HepG2 (cell line): ENCODE measurements at regions not wholly inside any gene's neighbourhood (a gene's known extent, or its start where the extent isn't known, plus 50 kb on each side); places are given as distances from the start of the nearest gene placed in this dataset.

Experiments
- ATAC-seq: fragments of 200-7000 bp; cut with Tn5 transposase; 3 replicates; pipeline ENCODE4 v1.9.1; 2020; ENCODE audit warnings: mild to moderate bottlenecking, moderate library complexity
- BruUV-seq: library from RNA; stranded (reverse); fragments of 400-500 nt; replicated peaks from 2 replicates; lab custom pipeline; 2021; lab: Mats Ljungman, UMichigan
- CTCF ChIA-PET: fragments of 300-600 bp; formaldehyde crosslinking; extraction: SDS; loops from one replicate; lab custom pipeline; 2021; ENCODE audit warnings: low total read pairs, inconsistent platforms, low intra/inter-chr PET ratio; lab: Yijun Ruan, JAX
- POLR2A ChIA-PET: fragments of 350-600 bp; sonication (Branson Sonifier 250); formaldehyde crosslinking; loops from one replicate; lab custom pipeline; 2020; ENCODE audit warnings: antibody characterized with exemption, inconsistent platforms; lab: Yijun Ruan, JAX
- DNase-seq: peaks from one replicate; pipeline ENCODE4 v3.0.0-alpha.2; 2015; ENCODE audit warnings: low spot score
- FAIRE-seq: peaks from 3 replicates; lab custom pipeline; 2011; peaks lifted over from hg19 to GRCh38; lab: Jason Lieb, UNC
- H2AFZ ChIP-seq: one replicate; pipeline ENCODE4 v1.6.1; 2011; ENCODE audit warnings: low read length, inconsistent platforms
- H3K27ac ChIP-seq: fragments of 300-600 bp; 3 replicates; pipeline ENCODE4 v1.8.0; 2011; ENCODE audit warnings: mixed run types, mild to moderate bottlenecking, mixed read lengths, low read length, inconsistent platforms; ENCODE audit not compliant: insufficient read depth; ENCODE audit errors: extremely low read length
- H3K27me3 ChIP-seq, 2 experiments: fragments of 200-600 bp in 1 of 2; 2 replicates in 1 of 2; 3 replicates in 1 of 2; pipeline versions ENCODE4 v1.6.0 to v1.8.0; 2011; ENCODE audit warnings: low read length in 2 of 2, mild to moderate bottlenecking in 2 of 2, moderate library complexity in 2 of 2, inconsistent platforms in 1 of 2; ENCODE audit not compliant: insufficient read depth in 2 of 2, control insufficient read depth in 1 of 2
- H3K36me3 ChIP-seq, 2 experiments: fragments of 200-600 bp in 1 of 2; replicated peaks in 1 of 2; 2 replicates in 1 of 2; 3 replicates in 1 of 2; pipeline versions ENCODE4 v1.5.1 to v1.8.0; 2011; ENCODE audit warnings: low read length in 2 of 2, inconsistent platforms in 1 of 2; ENCODE audit not compliant: insufficient read depth in 2 of 2, control insufficient read depth in 1 of 2
- H3K4me1 ChIP-seq: 2 replicates; pipeline ENCODE4 v1.5.1; 2012; ENCODE audit warnings: low read length, inconsistent platforms; ENCODE audit not compliant: insufficient read depth
- H3K4me2 ChIP-seq: 2 replicates; pipeline ENCODE4 v1.6.0; 2011; ENCODE audit warnings: low read depth, low read length, inconsistent platforms
- H3K4me3 ChIP-seq, 3 experiments: fragments of 200-600 bp in 1 of 3; sonication (generic), shearing (Covaris generic) in 1 of 3; replicated peaks in 1 of 3; 2 replicates each; pipeline ENCODE4 v1.5.1; 2011 to 2016; ENCODE audit warnings: low read length in 3 of 3, inconsistent platforms in 2 of 3, low read depth in 2 of 3, mild to moderate bottlenecking in 2 of 3, control low read depth in 1 of 3, mixed read lengths in 1 of 3; ENCODE audit not compliant: insufficient read depth in 1 of 3
- H3K79me2 ChIP-seq: one replicate; pipeline ENCODE4 v1.6.1; 2011; ENCODE audit warnings: low read length, inconsistent platforms; ENCODE audit not compliant: insufficient read depth
- H3K9ac ChIP-seq: 2 replicates; pipeline ENCODE4 v1.6.0; 2011; ENCODE audit warnings: mild to moderate bottlenecking, low read depth, low read length, inconsistent platforms; ENCODE audit not compliant: insufficient read depth
- H3K9me3 ChIP-seq: 2 replicates; pipeline ENCODE4 v1.5.1; 2012; ENCODE audit warnings: mild to moderate bottlenecking, low read length
- H4K20me1 ChIP-seq: 2 replicates; pipeline ENCODE4 v1.6.0; 2011; ENCODE audit warnings: inconsistent platforms, mild to moderate bottlenecking, low read length, moderate library complexity; ENCODE audit not compliant: insufficient read depth
- ELF1 ChIP-seq: sonication (generic); formaldehyde crosslinking; IDR thresholded peaks from 2 replicates; pipeline ENCODE4 v1.4.0; 2020; ENCODE audit warnings: missing genetic modification reagents
- FOXK2 ChIP-seq: fragments of 450-650 bp; IDR thresholded peaks from 2 replicates; pipeline ENCODE4 v1.6.1; 2016
- FOXP4 ChIP-seq: sonication (generic); formaldehyde crosslinking; IDR thresholded peaks from 2 replicates; pipeline ENCODE4 v1.4.0; 2020; ENCODE audit warnings: missing genetic modification reagents
- GABPA ChIP-seq, 2 experiments: IDR thresholded peaks; 2 replicates each; pipeline ENCODE4 v1.6.1; 2011 to 2016; ENCODE audit warnings: low read depth in 2 of 2, low read length in 1 of 2, missing biosample characterization in 1 of 2, missing genetic modification characterization in 1 of 2
- KAT2B ChIP-seq: fragments of 150-350 bp; IDR thresholded peaks from 2 replicates; pipeline ENCODE4 v1.6.1; 2014; ENCODE audit warnings: low read depth, low read length, borderline replicate concordance
- RBM39 ChIP-seq: fragments of 200-400 bp; formaldehyde crosslinking; IDR thresholded peaks from one replicate; pipeline ENCODE4 v1.6.1; 2018; ENCODE audit warnings: antibody characterized with exemption, mild to moderate bottlenecking, low read depth, low read length; ENCODE audit not compliant: poor library complexity, severe bottlenecking
- TBP ChIP-seq: sonication (generic); formaldehyde crosslinking; IDR thresholded peaks from 2 replicates; pipeline ENCODE4 v1.5.0; 2020; ENCODE audit warnings: missing genetic modification reagents
- TEAD3 ChIP-seq: optimal IDR thresholded peaks from 2 replicates; pipeline ENCODE3; 2016; ENCODE audit warnings: borderline replicate concordance
- THRA ChIP-seq: sonication (generic); formaldehyde crosslinking; IDR thresholded peaks from 2 replicates; pipeline ENCODE4 v1.4.0; 2020; ENCODE audit warnings: missing genetic modification reagents, borderline replicate concordance
- ZBTB10 ChIP-seq: sonication (generic); formaldehyde crosslinking; IDR thresholded peaks from 2 replicates; pipeline ENCODE4 v1.4.0; 2020; ENCODE audit warnings: missing genetic modification reagents, borderline replicate concordance
- ZNF136 ChIP-seq: sonication (generic); formaldehyde crosslinking; IDR thresholded peaks from 2 replicates; pipeline ENCODE4 v1.8.1; 2022; ENCODE audit warnings: low read depth, mild to moderate bottlenecking, moderate library complexity, missing genetic modification reagents
- ZNF20 ChIP-seq: sonication (generic); formaldehyde crosslinking; IDR thresholded peaks from 2 replicates; pipeline ENCODE4 v1.4.0; 2020; ENCODE audit warnings: mild to moderate bottlenecking, moderate library complexity, missing genetic modification reagents
- ZNF282 ChIP-seq: fragments of 450-650 bp; IDR thresholded peaks from 2 replicates; pipeline ENCODE4 v1.6.1; 2018; ENCODE audit not compliant: partially characterized antibody
- ZNF430 ChIP-seq: sonication (generic); formaldehyde crosslinking; IDR thresholded peaks from 2 replicates; pipeline ENCODE4 v1.9.0; 2021; ENCODE audit warnings: mild to moderate bottlenecking, missing genetic modification reagents
- ZNF501 ChIP-seq: sonication (generic); formaldehyde crosslinking; IDR thresholded peaks from 2 replicates; pipeline ENCODE4 v1.5.1; 2020; ENCODE audit warnings: mild to moderate bottlenecking, moderate library complexity, missing genetic modification reagents
- ZNF576 ChIP-seq: sonication (generic); formaldehyde crosslinking; IDR thresholded peaks from 2 replicates; pipeline ENCODE4 v1.4.0; 2020; ENCODE audit warnings: mild to moderate bottlenecking, missing genetic modification reagents
- ZSCAN20 ChIP-seq: sonication (generic); formaldehyde crosslinking; IDR thresholded peaks from 2 replicates; pipeline ENCODE4 v1.4.0; 2020; ENCODE audit warnings: missing genetic modification reagents, mild to moderate bottlenecking, borderline replicate concordance
- ZSCAN9 ChIP-seq: IDR thresholded peaks from 2 replicates; pipeline ENCODE4 v1.6.1; 2016; ENCODE audit warnings: borderline replicate concordance
- WGBS: methylation state at CpG from one replicate; pipeline ENCODE4 v1.1.6; 2017; ENCODE audit warnings: low lambda C conversion rate; 5-methylcytosine and 5-hydroxymethylcytosine counted together
- in situ Hi-C: cut with HindIII; loops from 2 replicates; pipeline ENCODE4 v1.10.0; 2017; ENCODE audit warnings: low pct_unique_long_range_greater_than_20kb; ENCODE audit not compliant: extremely low pct_ligation_motif_present
- intact Hi-C: fragments of 100-400 bp; cut with micrococcal nuclease; formaldehyde crosslinking; loops from one replicate; pipeline ENCODE4 v1.10.0; 2022; ENCODE audit not compliant: unreplicated experiment

- no peak overlapping the region for H3K4me2 ChIP-seq
- DNase-seq (no peak), ATAC-seq (no peak), FAIRE-seq (no peak)
- no peak overlapping the region for H2AFZ ChIP-seq
- no TSS peak for BruUV-seq
- no peaks in the 10 kb centered on the region for H3K4me1 ChIP-seq
- POLR2A ChIA-PET: no interaction called here
- no peak overlapping the region for H3K9ac ChIP-seq
- no peak overlapping the region for H3K4me3 ChIP-seq
- in situ Hi-C loops: no loop called here
- no peaks in the 10 kb centered on the region for H3K79me2 ChIP-seq
- H3K36me3 ChIP-seq: no peaks in the 10 kb centered on the region
- H3K27ac ChIP-seq: no peak overlapping the region
- H4K20me1 ChIP-seq: no peaks in the 10 kb centered on the region
- intact Hi-C loops: no loop called here
- H3K27me3 ChIP-seq: no peaks in the 10 kb centered on the region; a peak in 1 of 5 replicates
- 0% methylated on average over 1 of the region's 1 CpG for WGBS
- CTCF ChIA-PET: no interaction called here
- H3K9me3 ChIP-seq: no peaks in the 10 kb centered on the region
- TF ChIP-seq FOXK2 (no peak), ZBTB10 (CRISPR knock-in tag) (no peak), FOXP4 (no peak), ZSCAN9 (no peak), ZNF430 (no peak), KAT2B (no peak), ZNF136 (no peak), RBM39 (no peak), ZNF576 (CRISPR knock-in tag) (no peak), ZSCAN20 (CRISPR knock-in tag) (no peak), ZNF282 (no peak), ZNF20 (CRISPR knock-in tag) (no peak), ZNF501 (CRISPR knock-in tag) (no peak), GABPA (IDR thresholded peaks at IDR 0.05; ENCODE audit: low read depth, low read length) (no peak), GABPA (CRISPR knock-in tag; IDR thresholded peaks at IDR 0.05; ENCODE audit: low read depth) (no peak), TBP (CRISPR knock-in tag) (no peak), TEAD3 (CRISPR knock-in tag) (no peak), ELF1 (no peak), THRA (CRISPR knock-in tag) (no peak)
Measured at GRCh38 chr9:68631811-68632210, 73.2 kb upstream of the PIP5K1B start.
